ENCODE measurements at regions not wholly inside any gene's neighbourhood (a gene's known extent, or its start where the extent isn't known, plus 50 kb on each side); places are given as distances from the start of the nearest gene placed in this dataset.

GRCh38 chr10:107856047-107856315 lies 691.5 kb upstream of the SORCS1 start:
- no peaks in the 10 kb centered on the region for H3K9me3 ChIP-seq (ENCODE audit: low read depth, low read length)
- no peak for TF ChIP-seq POLR2AphosphoS5 (IDR thresholded peaks at IDR 0.05; ENCODE audit: borderline replicate concordance, low read depth, low read length)
- TF ChIP-seq FOXP2 (optimal IDR thresholded peaks at IDR 0.05; ENCODE audit: control extremely low read depth, extremely low read length, insufficient read depth) = no peak
- TF ChIP-seq EZH2 (IDR thresholded peaks at IDR 0.05) = no peak
- no peak overlapping the region for H3K4me3 ChIP-seq
- no peak for DNase-seq (ENCODE audit: low read depth, low spot score)
- H3K36me3 ChIP-seq (ENCODE audit: insufficient read depth, low read length) = no peaks in the 10 kb centered on the region
- no peak overlapping the region for H3K27ac ChIP-seq
- no peak overlapping the region for H3K9ac ChIP-seq (ENCODE audit: insufficient read length)

- Histone ChIP-seq H3K9ac (ENCODE audit: insufficient read length) (no peak overlapping the region), H3K9me3 (ENCODE audit: low read depth, low read length) (no peaks in the 10 kb centered on the region), H3K36me3 (ENCODE audit: insufficient read depth, low read length) (no peaks in the 10 kb centered on the region), H3K27ac (no peak overlapping the region), H3K4me3 (no peak overlapping the region)
- no peak for DNase-seq (ENCODE audit: low read depth, low spot score)
- TF ChIP-seq POLR2AphosphoS5 (IDR thresholded peaks at IDR 0.05; ENCODE audit: borderline replicate concordance, low read depth, low read length) (no peak), FOXP2 (optimal IDR thresholded peaks at IDR 0.05; ENCODE audit: control extremely low read depth, extremely low read length, insufficient read depth) (no peak), EZH2 (IDR thresholded peaks at IDR 0.05) (no peak)
Measured at GRCh38 chr10:107855301-107856046, 691.0 kb upstream of the SORCS1 start.

GRCh38 chr10:107848726-107849360 lies 684.3 kb upstream of the SORCS1 start:
- TF ChIP-seq POLR2AphosphoS5 (IDR thresholded peaks at IDR 0.05; ENCODE audit: borderline replicate concordance, low read depth, low read length) = no peak
- no peak for TF ChIP-seq EZH2 (IDR thresholded peaks at IDR 0.05)
- no peak for TF ChIP-seq FOXP2 (optimal IDR thresholded peaks at IDR 0.05; ENCODE audit: control extremely low read depth, extremely low read length, insufficient read depth)
- Histone ChIP-seq H3K36me3 (ENCODE audit: insufficient read depth, low read length) (no peaks in the 10 kb centered on the region), H3K27ac (no peak overlapping the region), H3K9me3 (ENCODE audit: low read depth, low read length) (no peaks in the 10 kb centered on the region), H3K9ac (ENCODE audit: insufficient read length) (no peak overlapping the region), H3K4me3 (no peak overlapping the region)
- DNase-seq (ENCODE audit: low read depth, low spot score) = no peak

- H3K9ac ChIP-seq (ENCODE audit: insufficient read length) = no peak overlapping the region
- H3K27ac ChIP-seq = no peak overlapping the region
- H3K4me3 ChIP-seq = no peak overlapping the region
- TF ChIP-seq POLR2AphosphoS5 (IDR thresholded peaks at IDR 0.05; ENCODE audit: borderline replicate concordance, low read depth, low read length) (no peak), EZH2 (IDR thresholded peaks at IDR 0.05) (no peak), FOXP2 (optimal IDR thresholded peaks at IDR 0.05; ENCODE audit: control extremely low read depth, extremely low read length, insufficient read depth) (no peak)
- no peaks in the 10 kb centered on the region for H3K9me3 ChIP-seq (ENCODE audit: low read depth, low read length)
- H3K36me3 ChIP-seq (ENCODE audit: insufficient read depth, low read length) = no peaks in the 10 kb centered on the region
- DNase-seq (ENCODE audit: low read depth, low spot score) = no peak
Measured at GRCh38 chr10:107847620-107848019, 683.1 kb upstream of the SORCS1 start.

- no peak overlapping the region for H3K4me3 ChIP-seq
- TF ChIP-seq EZH2 (IDR thresholded peaks at IDR 0.05) = no peak
- H3K9ac ChIP-seq (ENCODE audit: insufficient read length) = no peak overlapping the region
- DNase-seq (ENCODE audit: low read depth, low spot score) = no peak
- H3K9me3 ChIP-seq (ENCODE audit: low read depth, low read length) = no peaks in the 10 kb centered on the region
- no peak overlapping the region for H3K27ac ChIP-seq
- no peaks in the 10 kb centered on the region for H3K36me3 ChIP-seq (ENCODE audit: insufficient read depth, low read length)
Measured at GRCh38 chr10:107834706-107835105, 670.2 kb upstream of the SORCS1 start.

- TF ChIP-seq FOXP2 (optimal IDR thresholded peaks at IDR 0.05; ENCODE audit: control extremely low read depth, extremely low read length, insufficient read depth) (no peak), POLR2AphosphoS5 (IDR thresholded peaks at IDR 0.05; ENCODE audit: borderline replicate concordance, low read depth, low read length) (no peak), EZH2 (IDR thresholded peaks at IDR 0.05) (no peak)
- no peak for DNase-seq (ENCODE audit: low read depth, low spot score)
- Histone ChIP-seq H3K27ac (no peak overlapping the region), H3K36me3 (ENCODE audit: insufficient read depth, low read length) (no peaks in the 10 kb centered on the region), H3K9me3 (ENCODE audit: low read depth, low read length) (no peaks in the 10 kb centered on the region), H3K9ac (ENCODE audit: insufficient read length) (no peak overlapping the region), H3K4me3 (no peak overlapping the region)
Measured at GRCh38 chr10:107831772-107832171, 667.3 kb upstream of the SORCS1 start.

- Histone ChIP-seq H3K27ac (no peak overlapping the region), H3K4me3 (no peak overlapping the region), H3K9ac (ENCODE audit: insufficient read length) (no peak overlapping the region), H3K9me3 (ENCODE audit: low read depth, low read length) (no peaks in the 10 kb centered on the region), H3K36me3 (ENCODE audit: insufficient read depth, low read length) (no peaks in the 10 kb centered on the region)
- no peak for TF ChIP-seq EZH2 (IDR thresholded peaks at IDR 0.05)
- TF ChIP-seq FOXP2 (optimal IDR thresholded peaks at IDR 0.05; ENCODE audit: control extremely low read depth, extremely low read length, insufficient read depth) = no peak
- no peak for TF ChIP-seq POLR2AphosphoS5 (IDR thresholded peaks at IDR 0.05; ENCODE audit: borderline replicate concordance, low read depth, low read length)
- no peak for DNase-seq (ENCODE audit: low read depth, low spot score)
Measured at GRCh38 chr10:107829161-107829560, 664.7 kb upstream of the SORCS1 start.

GRCh38 chr10:107826171-107826570 lies 661.7 kb upstream of the SORCS1 start:
- H3K36me3 ChIP-seq (ENCODE audit: insufficient read depth, low read length) = no peaks in the 10 kb centered on the region
- no peak overlapping the region for H3K9ac ChIP-seq (ENCODE audit: insufficient read length)
- no peak for DNase-seq (ENCODE audit: low read depth, low spot score)
- no peak overlapping the region for H3K27ac ChIP-seq
- H3K4me3 ChIP-seq = no peak overlapping the region
- H3K9me3 ChIP-seq (ENCODE audit: low read depth, low read length) = no peaks in the 10 kb centered on the region
- no peak for TF ChIP-seq EZH2 (IDR thresholded peaks at IDR 0.05)
- no peak for TF ChIP-seq FOXP2 (optimal IDR thresholded peaks at IDR 0.05; ENCODE audit: control extremely low read depth, extremely low read length, insufficient read depth)
- no peak for TF ChIP-seq POLR2AphosphoS5 (IDR thresholded peaks at IDR 0.05; ENCODE audit: borderline replicate concordance, low read depth, low read length)

All from SK-N-MC (cell line).